IMR-90 (cell line): ENCODE measurements at regions not wholly inside any gene's neighbourhood (a gene's known extent, or its start where the extent isn't known, plus 50 kb on each side); places are given as distances from the start of the nearest gene placed in this dataset.

Source experiments
- ATAC-seq: fragments of 200-7000 bp; cut with Tn5 transposase; 2 replicates; pipeline ENCODE4 v1.9.1; 2020; ENCODE audit warnings: low read depth, mild to moderate bottlenecking, moderate library complexity
- BruUV-seq: library from RNA; stranded (reverse); fragments of 400-500 nt; replicated peaks from 2 replicates; lab custom pipeline; 2021; lab: Mats Ljungman, UMichigan
- CTCF ChIA-PET: fragments of 300-600 bp; formaldehyde crosslinking; extraction: SDS; loops from one replicate; lab custom pipeline; 2021; ENCODE audit warnings: antibody characterized with exemption; lab: Yijun Ruan, JAX
- POLR2A ChIA-PET: fragments of 300-600 bp; sonication (Branson Sonifier 250); formaldehyde crosslinking; loops from one replicate; lab custom pipeline; 2022; ENCODE audit warnings: antibody characterized with exemption; ENCODE audit not compliant: unreplicated experiment; lab: Charles Lee
- DNase-seq: peaks from one replicate; pipeline ENCODE4 v3.0.0; 2013
- H2AFZ ChIP-seq: replicated peaks from 2 replicates; pipeline ENCODE3; 2013; ENCODE audit warnings: low read length, mild to moderate bottlenecking; ENCODE audit not compliant: poor library complexity
- H2AK5ac ChIP-seq: 2 replicates; pipeline ENCODE4 v1.6.1; 2013; ENCODE audit warnings: low read depth, low read length, inconsistent platforms
- H2AK9ac ChIP-seq: replicated peaks from 2 replicates; pipeline ENCODE3; 2013; ENCODE audit warnings: mild to moderate bottlenecking, low read depth, low read length, moderate library complexity; ENCODE audit not compliant: poor library complexity
- H2BK120ac ChIP-seq: 2 replicates; pipeline ENCODE4 v1.6.1; 2013; ENCODE audit warnings: low read depth, low read length, inconsistent platforms
- H2BK15ac ChIP-seq: 3 replicates; pipeline ENCODE4 v1.6.1; 2013; ENCODE audit warnings: low read depth, low read length, inconsistent platforms
- H2BK20ac ChIP-seq: 2 replicates; pipeline ENCODE4 v1.6.1; 2013; ENCODE audit warnings: low read depth, mild to moderate bottlenecking, inconsistent platforms, low read length, moderate library complexity
- H2BK5ac ChIP-seq: 2 replicates; pipeline ENCODE4 v1.6.1; 2013; ENCODE audit warnings: mild to moderate bottlenecking, low read depth, low read length, inconsistent platforms; ENCODE audit not compliant: poor library complexity, severe bottlenecking
- H3K14ac ChIP-seq: replicated peaks from 2 replicates; pipeline ENCODE4 v1.6.1; 2013; ENCODE audit warnings: low read depth, low read length, inconsistent platforms
- H3K18ac ChIP-seq: 2 replicates; pipeline ENCODE4 v1.6.1; 2013; ENCODE audit warnings: low read depth, low read length, control low read depth
- H3K23ac ChIP-seq: 2 replicates; pipeline ENCODE4 v1.6.1; 2013; ENCODE audit warnings: low read depth, low read length, inconsistent platforms
- H3K27ac ChIP-seq: 2 replicates; pipeline ENCODE4 v1.5.1; 2013; ENCODE audit warnings: mild to moderate bottlenecking, control low read depth, low read length; ENCODE audit not compliant: insufficient read depth
- H3K27me3 ChIP-seq: 2 replicates; pipeline ENCODE4 v1.6.1; 2013; ENCODE audit warnings: low read length; ENCODE audit not compliant: control insufficient read depth, insufficient read depth
- H3K36me3 ChIP-seq: 2 replicates; pipeline ENCODE4 v1.6.1; 2013; ENCODE audit warnings: low read length, mixed read lengths; ENCODE audit not compliant: control insufficient read depth, insufficient read depth
- H3K4ac ChIP-seq: 2 replicates; pipeline ENCODE4 v1.6.1; 2013; ENCODE audit warnings: low read depth, low read length, inconsistent platforms
- H3K4me1 ChIP-seq: 2 replicates; pipeline ENCODE4 v1.6.1; 2013; ENCODE audit warnings: low read length, mixed read lengths; ENCODE audit not compliant: control insufficient read depth, insufficient read depth
- H3K4me2 ChIP-seq: 2 replicates; pipeline ENCODE4 v1.6.1; 2013; ENCODE audit warnings: low read depth, mild to moderate bottlenecking, control low read depth, low read length, moderate library complexity
- H3K4me3 ChIP-seq: 2 replicates; pipeline ENCODE4 v1.5.1; 2013; ENCODE audit warnings: low read depth, mild to moderate bottlenecking, control low read depth, low read length, moderate library complexity; ENCODE audit not compliant: insufficient read depth
- H3K56ac ChIP-seq: 2 replicates; pipeline ENCODE4 v1.6.1; 2013; ENCODE audit warnings: low read length, inconsistent platforms; ENCODE audit not compliant: insufficient read depth; ENCODE audit errors: extremely low read depth
- H3K79me1 ChIP-seq, 2 experiments: 2 replicates each; pipeline ENCODE4 v1.6.1; 2013; ENCODE audit warnings: low read length in 2 of 2, inconsistent platforms in 1 of 2, low read depth in 1 of 2
- H3K9ac ChIP-seq: 2 replicates; pipeline ENCODE4 v1.6.1; 2013; ENCODE audit warnings: low read depth, low read length, control low read depth
- H3K9me1 ChIP-seq: 2 replicates; pipeline ENCODE4 v1.6.1; 2013; ENCODE audit warnings: low read length, inconsistent platforms; ENCODE audit not compliant: insufficient read depth
- H3K9me3 ChIP-seq: 2 replicates; pipeline ENCODE4 v1.6.1; 2013; ENCODE audit warnings: low read length; ENCODE audit not compliant: control insufficient read depth, insufficient read depth
- H4K20me1 ChIP-seq: 2 replicates; pipeline ENCODE4 v1.6.1; 2013; ENCODE audit warnings: low read length, inconsistent platforms; ENCODE audit not compliant: insufficient read depth
- H4K5ac ChIP-seq: 2 replicates; pipeline ENCODE4 v1.6.1; 2013; ENCODE audit warnings: mild to moderate bottlenecking, low read depth, low read length, control low read depth
- H4K8ac ChIP-seq, 2 experiments: 2 replicates each; pipeline ENCODE4 v1.6.1; 2013; ENCODE audit warnings: low read depth in 2 of 2, low read length in 2 of 2, control low read depth in 1 of 2, inconsistent platforms in 1 of 2
- H4K91ac ChIP-seq: 2 replicates; pipeline ENCODE4 v1.6.1; 2013; ENCODE audit warnings: low read depth, low read length, inconsistent platforms; ENCODE audit not compliant: insufficient read depth
- FOS ChIP-seq: fragments of 150-350 bp; IDR thresholded peaks from 2 replicates; pipeline ENCODE4 v1.6.1; 2016; ENCODE audit warnings: low read depth, low read length
- RAD21 ChIP-seq: IDR thresholded peaks from 2 replicates; pipeline ENCODE4 v1.6.1; 2012; ENCODE audit warnings: low read length, improper control_type of control experiment
- WGBS, 2 experiments: methylation state at CpG; one replicate each; pipeline versions ENCODE4 v1.1.5 to v1.1.7; 2013; ENCODE audit warnings: missing lambda C conversion rate in 2 of 2; ENCODE audit not compliant: insufficient read length in 1 of 2; ENCODE audit errors: extremely low coverage in 2 of 2; 5-methylcytosine and 5-hydroxymethylcytosine counted together
- dilution Hi-C: fragments of 300-500 bp; cut with HindIII; formaldehyde crosslinking; loops from one replicate; pipeline ENCODE4 v1.14.3; 2018; ENCODE audit warnings: low sequenced_read_pairs; ENCODE audit not compliant: unreplicated experiment
- in situ Hi-C: fragments of 300-500 bp; cut with MboI; formaldehyde crosslinking; loops from 3 replicates; pipeline ENCODE4 v1.14.3; 2019; ENCODE audit warnings: low sequenced_read_pairs, inconsistent platforms, mixed read lengths
- intact Hi-C: fragments of 100-400 bp; cut with micrococcal nuclease; formaldehyde crosslinking; loops from 2 replicates; pipeline ENCODE4 v1.10.0; 2022

- POLR2A ChIA-PET = no interaction called here
- Histone ChIP-seq H3K18ac (no peak overlapping the region), H3K27me3 (no peaks in the 10 kb centered on the region), H2BK120ac (no peak overlapping the region), H3K4ac (no peak overlapping the region), H2BK20ac (no peak overlapping the region), H3K9me3 (no peaks in the 10 kb centered on the region), H4K8ac (no peak overlapping the region), H4K20me1 (no peaks in the 10 kb centered on the region), H3K23ac (no peak overlapping the region), H3K36me3 (no peaks in the 10 kb centered on the region), H2AFZ (no peak overlapping the region), H3K56ac (no peak overlapping the region), H3K4me1 (no peaks in the 10 kb centered on the region), H3K27ac (no peak overlapping the region), H2AK9ac (no peak overlapping the region), H4K91ac (no peak overlapping the region), H2BK5ac (no peak overlapping the region), H3K79me1 (no peaks in the 10 kb centered on the region), H3K9me1 (no peaks in the 10 kb centered on the region), H3K4me3 (no peak overlapping the region), H3K4me2 (no peak overlapping the region), H4K5ac (no peak overlapping the region), H3K9ac (no peak overlapping the region), H3K14ac (no peak overlapping the region), H2BK15ac (no peak overlapping the region), H2AK5ac (no peak overlapping the region)
- dilution Hi-C loops (no loop called here), in situ Hi-C loops (no loop called here), intact Hi-C loops (no loop called here)
- CTCF ChIA-PET = no interaction called here
- DNase-seq (no peak), ATAC-seq (no peak)
- TF ChIP-seq RAD21 (no peak), FOS (no peak)
- WGBS, 2 experiments = no CpG with 5 or more reads among the region's 2 CpGs
- BruUV-seq = no TSS peak
Measured at GRCh38 chr2:219868635-219869034, 241.2 kb downstream of the SLC4A3 start.
